ENCODE measurements at regions not wholly inside any gene's neighbourhood (a gene's known extent, or its start where the extent isn't known, plus 50 kb on each side); places are given as distances from the start of the nearest gene placed in this dataset.

DNA sequence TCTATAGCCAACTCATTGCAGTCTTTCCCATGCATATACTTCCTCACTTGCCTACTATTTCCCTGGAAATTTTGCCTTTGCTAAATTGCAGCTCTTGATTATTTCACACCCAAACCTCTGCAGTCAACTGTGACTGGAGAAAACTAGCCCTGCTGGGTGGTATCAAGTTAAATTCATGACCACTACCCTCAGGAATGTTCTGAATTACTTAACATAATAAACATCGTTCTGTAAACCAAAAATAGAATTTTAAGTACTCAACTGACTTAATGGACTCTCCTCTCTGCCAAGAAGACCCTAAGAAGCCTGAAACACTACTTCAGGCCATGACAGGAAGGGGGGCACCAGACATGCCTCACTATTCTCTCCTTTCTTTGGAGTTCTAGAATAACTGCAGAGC, 1278.0 kb upstream of the GBE1 start:
- H3F3A ChIP-seq (ENCODE audit: insufficient read depth): 0 out of 2 replicates have a peak, but pooled peaks cover 6% of the 10 kb centered on the region
- no peaks in the 10 kb centered on the region for H4K20me1 ChIP-seq (ENCODE audit: low read depth, low read length)
- no peaks in the 10 kb centered on the region for H3K79me2 ChIP-seq (ENCODE audit: insufficient read depth, low read length)
- TF ChIP-seq EZH2phosphoT487 (conservative IDR thresholded peaks at IDR 0.05; ENCODE audit: low read length): no peak
- TF ChIP-seq, protein P1, sequence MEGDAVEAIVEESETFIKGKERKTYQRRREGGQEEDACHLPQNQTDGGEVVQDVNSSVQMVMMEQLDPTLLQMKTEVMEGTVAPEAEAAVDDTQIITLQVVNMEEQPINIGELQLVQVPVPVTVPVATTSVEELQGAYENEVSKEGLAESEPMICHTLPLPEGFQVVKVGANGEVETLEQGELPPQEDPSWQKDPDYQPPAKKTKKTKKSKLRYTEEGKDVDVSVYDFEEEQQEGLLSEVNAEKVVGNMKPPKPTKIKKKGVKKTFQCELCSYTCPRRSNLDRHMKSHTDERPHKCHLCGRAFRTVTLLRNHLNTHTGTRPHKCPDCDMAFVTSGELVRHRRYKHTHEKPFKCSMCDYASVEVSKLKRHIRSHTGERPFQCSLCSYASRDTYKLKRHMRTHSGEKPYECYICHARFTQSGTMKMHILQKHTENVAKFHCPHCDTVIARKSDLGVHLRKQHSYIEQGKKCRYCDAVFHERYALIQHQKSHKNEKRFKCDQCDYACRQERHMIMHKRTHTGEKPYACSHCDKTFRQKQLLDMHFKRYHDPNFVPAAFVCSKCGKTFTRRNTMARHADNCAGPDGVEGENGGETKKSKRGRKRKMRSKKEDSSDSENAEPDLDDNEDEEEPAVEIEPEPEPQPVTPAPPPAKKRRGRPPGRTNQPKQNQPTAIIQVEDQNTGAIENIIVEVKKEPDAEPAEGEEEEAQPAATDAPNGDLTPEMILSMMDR (IDR thresholded peaks at IDR 0.05; ENCODE audit: insufficient read depth, low read length, poor library complexity, severe bottlenecking): no peak
- no peaks in the 10 kb centered on the region for H3K27me3 ChIP-seq (ENCODE audit: low read length)
- H3K9me2 ChIP-seq (replicated peaks; ENCODE audit: insufficient read depth, low read length): no peaks in the 10 kb centered on the region
- no peak overlapping the region for H3K4me2 ChIP-seq (ENCODE audit: low read depth, low read length, poor library complexity, severe bottlenecking)
- no peak overlapping the region for H3K27ac ChIP-seq (ENCODE audit: low read depth, low read length)
- peak overlapping the region; percentile 9 for H3K4me3 ChIP-seq (ENCODE audit: insufficient read depth, low read length, poor library complexity, severe bottlenecking)
- peaks cover 3% of the 10 kb centered on the region; the same call in 1 of the 2 replicates for H3K36me3 ChIP-seq (ENCODE audit: low read length)
- peak overlapping the region; percentile 76 for H2AFZ ChIP-seq (ENCODE audit: low read depth, low read length, severe bottlenecking)
- H3K9me3 ChIP-seq (ENCODE audit: insufficient read depth, low read length): peaks cover 6% of the 10 kb centered on the region; the same call in 1 of the 2 replicates
- no peak overlapping the region for H3K9ac ChIP-seq (ENCODE audit: low read length)

DNA sequence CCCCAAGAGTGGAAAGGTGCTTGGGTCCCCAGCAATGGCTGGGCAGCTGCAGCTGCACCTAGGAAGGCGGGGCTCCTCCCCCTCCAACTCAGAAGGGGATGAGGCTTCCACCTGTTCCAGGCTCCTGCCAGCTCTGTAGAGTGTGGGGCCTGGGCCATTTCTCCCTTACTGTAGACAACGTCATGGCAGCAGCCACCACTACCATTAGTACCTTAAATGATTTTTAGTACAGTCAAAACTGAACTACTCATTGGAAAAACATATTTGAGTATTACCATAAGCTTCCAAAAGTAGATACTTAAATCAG, 1274.2 kb upstream of the GBE1 start:
- no peaks in the 10 kb centered on the region for H4K20me1 ChIP-seq (ENCODE audit: low read depth, low read length)
- H3K9me3 ChIP-seq (ENCODE audit: insufficient read depth, low read length): peaks cover 6% of the 10 kb centered on the region; the same call in 1 of the 2 replicates
- H3K9me2 ChIP-seq (replicated peaks; ENCODE audit: insufficient read depth, low read length): no peaks in the 10 kb centered on the region
- H3K27me3 ChIP-seq (ENCODE audit: low read length): no peaks in the 10 kb centered on the region
- no peak overlapping the region for H3K27ac ChIP-seq (ENCODE audit: low read depth, low read length)
- TF ChIP-seq EZH2phosphoT487 (conservative IDR thresholded peaks at IDR 0.05; ENCODE audit: low read length): no peak
- TF ChIP-seq, protein P1 (IDR thresholded peaks at IDR 0.05; ENCODE audit: insufficient read depth, low read length, poor library complexity, severe bottlenecking): no peak
- H3K4me2 ChIP-seq (ENCODE audit: low read depth, low read length, poor library complexity, severe bottlenecking): no peak overlapping the region
- no peak overlapping the region for H3K9ac ChIP-seq (ENCODE audit: low read length)
- H2AFZ ChIP-seq (ENCODE audit: low read depth, low read length, severe bottlenecking): peak overlapping the region; percentile 42
- no peaks in the 10 kb centered on the region for H3F3A ChIP-seq (ENCODE audit: insufficient read depth)
- H3K79me2 ChIP-seq (ENCODE audit: insufficient read depth, low read length): no peaks in the 10 kb centered on the region
- H3K4me3 ChIP-seq (ENCODE audit: insufficient read depth, low read length, poor library complexity, severe bottlenecking): no peak overlapping the region
- no peaks in the 10 kb centered on the region for H3K36me3 ChIP-seq (ENCODE audit: low read length)

DNA sequence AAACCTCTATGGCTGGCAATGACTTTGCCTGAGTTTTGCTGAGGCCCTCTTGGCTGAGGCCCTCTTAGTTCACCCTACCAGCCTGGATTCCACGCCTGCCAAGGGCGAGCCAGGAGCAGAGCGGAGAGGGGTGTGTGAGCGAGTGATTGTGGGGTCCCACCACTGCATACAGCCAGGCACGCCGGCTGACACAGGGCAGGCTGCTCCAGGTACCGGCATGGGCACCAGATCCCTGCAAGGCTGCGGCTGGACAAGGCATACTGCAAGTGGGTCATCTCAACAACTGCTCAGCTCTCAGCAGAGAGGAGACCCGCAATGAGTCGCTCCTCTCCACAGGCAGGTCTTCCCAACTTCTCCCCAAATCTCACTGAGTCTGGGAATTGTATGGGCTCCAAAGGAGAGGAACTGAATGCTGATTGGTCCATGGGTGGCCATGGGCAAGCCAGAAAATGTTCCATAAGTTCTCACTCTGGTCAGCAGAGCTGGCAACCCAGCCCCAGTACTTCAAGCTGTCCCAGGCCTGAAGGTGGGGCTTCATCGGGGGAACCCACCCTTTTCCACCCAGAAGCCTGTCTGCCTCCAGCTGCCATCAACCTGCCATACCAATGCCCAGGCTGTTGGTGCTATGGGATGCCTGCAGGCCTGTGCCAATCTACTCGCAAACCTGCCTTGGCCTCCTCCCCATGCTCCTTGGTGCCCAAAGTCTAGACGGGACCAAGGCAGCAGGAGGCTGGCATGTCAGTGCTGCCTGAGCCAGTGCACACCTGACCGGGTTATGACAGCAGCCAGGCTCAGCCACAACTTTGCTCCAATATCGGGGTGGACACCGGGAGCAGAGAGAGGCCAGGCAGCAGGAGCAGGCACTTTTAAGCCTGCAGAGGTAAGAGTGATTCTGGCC, 1273.6 kb upstream of the GBE1 start:
- no peaks in the 10 kb centered on the region for H3K9me2 ChIP-seq (replicated peaks; ENCODE audit: insufficient read depth, low read length)
- no peak overlapping the region for H3K4me2 ChIP-seq (ENCODE audit: low read depth, low read length, poor library complexity, severe bottlenecking)
- no peaks in the 10 kb centered on the region for H3K27me3 ChIP-seq (ENCODE audit: low read length)
- H2AFZ ChIP-seq (ENCODE audit: low read depth, low read length, severe bottlenecking): peak overlapping the region; percentile 42
- H3K79me2 ChIP-seq (ENCODE audit: insufficient read depth, low read length): no peaks in the 10 kb centered on the region
- no peaks in the 10 kb centered on the region for H3K36me3 ChIP-seq (ENCODE audit: low read length)
- peaks cover 6% of the 10 kb centered on the region; the same call in 1 of the 2 replicates for H3K9me3 ChIP-seq (ENCODE audit: insufficient read depth, low read length)
- H3K27ac ChIP-seq (ENCODE audit: low read depth, low read length): no peak overlapping the region
- no peak overlapping the region for H3K4me3 ChIP-seq (ENCODE audit: insufficient read depth, low read length, poor library complexity, severe bottlenecking)
- no peaks in the 10 kb centered on the region for H3F3A ChIP-seq (ENCODE audit: insufficient read depth)
- TF ChIP-seq EZH2phosphoT487 (conservative IDR thresholded peaks at IDR 0.05; ENCODE audit: low read length): no peak
- TF ChIP-seq, protein P1 (IDR thresholded peaks at IDR 0.05; ENCODE audit: insufficient read depth, low read length, poor library complexity, severe bottlenecking): no peak
- no peaks in the 10 kb centered on the region for H4K20me1 ChIP-seq (ENCODE audit: low read depth, low read length)
- H3K9ac ChIP-seq (ENCODE audit: low read length): no peak overlapping the region

All from SU-DHL-6 (cell line).